NCI-H345 (cell line): ENCODE measurements at regions not wholly inside any gene's neighbourhood (a gene's known extent, or its start where the extent isn't known, plus 50 kb on each side); places are given as distances from the start of the nearest gene placed in this dataset.
"Not testable (repeated sequence)": the region's sequence is repeated elsewhere in the genome, so short reads cannot be mapped to it uniquely, and the experiment has no call there.

Experiments used
- DNase-seq: peaks from one replicate; lab custom pipeline; 2025; lab: John Stamatoyannopoulos, UW

DNA sequence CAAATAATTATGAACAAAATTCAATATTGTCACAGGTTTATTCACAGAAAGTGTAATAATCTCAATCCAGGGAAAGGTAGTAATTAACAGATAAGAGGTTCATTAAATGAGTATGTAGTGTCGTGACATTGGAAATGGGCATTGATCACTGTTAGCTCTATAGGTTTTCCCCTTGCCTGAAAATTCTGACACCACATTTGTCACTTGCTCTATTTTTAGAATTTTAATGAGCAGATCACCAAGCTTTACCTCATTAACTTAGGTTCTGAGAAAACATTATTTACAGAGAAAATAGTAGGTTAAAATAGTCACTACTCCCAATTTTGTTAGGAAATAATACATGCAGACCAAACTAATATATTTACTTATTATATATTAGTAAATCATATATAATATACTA, 344.0 kb downstream of the DSC3 start:
- no peak for DNase-seq

DNA sequence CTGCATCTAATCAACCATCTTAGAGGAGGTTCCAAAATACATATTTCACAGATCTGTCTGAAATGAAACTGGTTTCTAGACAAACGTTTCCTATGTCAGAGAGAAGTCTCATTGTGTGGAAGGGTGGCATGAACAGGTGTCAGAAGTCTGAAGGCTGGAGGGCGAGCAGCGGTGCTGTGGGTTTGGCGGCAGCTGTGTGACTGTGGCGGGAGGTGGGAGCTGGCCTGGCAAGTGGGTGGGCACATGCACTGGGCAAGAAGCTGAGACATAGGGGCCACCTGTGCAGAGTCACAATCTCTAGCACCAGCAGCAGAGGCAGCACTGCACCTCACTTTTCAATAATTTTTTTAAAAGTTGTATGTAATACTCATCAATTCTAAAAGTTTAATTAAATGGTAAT, 346.3 kb downstream of the DSC3 start:
- DNase-seq, result no peak

DNA sequence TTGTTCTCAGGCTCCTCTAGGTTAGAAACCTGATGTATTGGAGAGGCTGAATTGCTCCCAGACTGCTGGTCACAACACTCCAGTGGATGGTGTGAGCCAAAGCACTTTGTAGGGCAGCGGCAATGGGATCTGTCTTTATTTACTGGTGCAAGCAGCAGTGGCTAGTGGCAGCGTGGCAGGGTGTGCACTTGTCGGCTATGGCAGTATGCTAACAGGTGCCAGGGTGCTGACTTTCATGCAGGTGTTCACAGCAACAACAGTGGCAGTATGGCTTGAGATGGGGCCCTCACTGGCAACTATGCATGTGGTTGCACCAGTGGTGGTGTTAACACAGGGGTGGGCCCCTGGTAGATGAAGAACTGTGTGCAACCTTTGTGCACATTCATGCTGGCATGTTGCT, 347.8 kb downstream of the DSC3 start:
- no peak for DNase-seq

DNA sequence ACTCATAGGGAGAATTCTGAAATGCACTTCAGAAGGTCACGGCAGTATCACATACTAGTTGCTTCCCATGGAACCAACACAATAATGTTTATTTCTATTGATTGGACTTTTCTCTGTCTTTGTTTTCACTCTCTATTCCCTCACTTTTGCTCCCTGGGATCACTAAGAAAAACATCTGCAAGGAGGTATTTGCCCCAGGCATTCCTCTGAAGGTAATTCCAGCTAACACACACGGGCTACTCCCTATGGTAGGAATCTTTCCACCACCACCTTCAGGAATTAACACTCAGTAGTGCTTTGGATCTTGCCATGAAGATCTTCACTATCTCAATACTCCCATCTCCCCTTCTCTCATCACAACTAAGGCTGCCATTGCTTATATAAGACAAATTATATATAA, 353.3 kb downstream of the DSC3 start:
- DNase-seq, result no peak

DNA sequence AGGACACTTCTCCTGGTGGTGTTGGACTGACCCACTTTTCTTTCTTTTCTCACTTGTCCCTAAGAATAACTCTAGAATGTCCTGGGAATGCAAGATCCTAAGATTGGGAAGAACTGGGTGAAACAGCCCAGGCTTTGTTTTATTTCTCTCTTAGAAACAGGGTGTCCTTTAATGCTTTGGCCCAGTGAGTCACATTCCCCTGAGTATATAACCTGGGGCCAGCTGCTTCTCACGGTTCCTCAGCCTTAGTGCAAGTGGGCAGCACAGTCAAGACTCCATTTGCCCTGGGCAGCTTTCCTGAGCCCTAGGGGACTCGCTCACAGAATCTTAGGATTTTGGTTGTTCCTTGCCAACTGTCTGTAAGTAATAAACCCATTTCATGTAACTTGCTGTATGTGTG, 355.0 kb downstream of the DSC3 start:
- DNase-seq, result no peak

DNA sequence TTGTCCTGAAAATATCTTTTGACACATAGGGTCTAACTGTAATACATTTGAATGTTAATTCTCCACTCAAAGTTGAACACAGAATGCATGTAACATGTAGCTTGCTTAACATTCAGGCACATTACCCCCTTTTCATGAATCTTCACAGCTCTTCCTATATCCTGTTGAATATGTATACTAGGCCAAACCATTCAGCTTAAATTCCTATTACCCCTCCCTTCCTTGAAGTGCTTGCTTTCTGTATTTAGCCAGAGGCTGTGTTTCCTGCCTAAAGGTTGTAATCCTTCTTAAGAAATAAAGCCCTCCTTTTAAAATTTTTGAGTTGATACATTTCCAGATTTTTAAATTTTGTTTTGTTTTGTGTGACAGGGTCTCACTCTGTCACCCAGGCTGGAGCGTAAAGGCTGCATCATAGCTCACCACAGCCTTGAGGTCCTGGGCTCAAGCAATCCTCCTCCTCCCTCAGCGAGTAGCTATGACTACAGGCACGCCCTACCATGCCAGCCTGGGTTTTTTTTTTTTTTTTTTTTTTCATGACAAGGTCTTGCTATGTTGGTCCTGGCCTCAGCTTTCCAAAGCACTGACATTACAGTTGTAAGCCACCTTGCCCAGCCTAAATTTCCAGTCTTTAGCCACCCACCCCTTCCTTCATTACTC, 357.6 kb downstream of the DSC3 start:
- no peak for DNase-seq

DNA sequence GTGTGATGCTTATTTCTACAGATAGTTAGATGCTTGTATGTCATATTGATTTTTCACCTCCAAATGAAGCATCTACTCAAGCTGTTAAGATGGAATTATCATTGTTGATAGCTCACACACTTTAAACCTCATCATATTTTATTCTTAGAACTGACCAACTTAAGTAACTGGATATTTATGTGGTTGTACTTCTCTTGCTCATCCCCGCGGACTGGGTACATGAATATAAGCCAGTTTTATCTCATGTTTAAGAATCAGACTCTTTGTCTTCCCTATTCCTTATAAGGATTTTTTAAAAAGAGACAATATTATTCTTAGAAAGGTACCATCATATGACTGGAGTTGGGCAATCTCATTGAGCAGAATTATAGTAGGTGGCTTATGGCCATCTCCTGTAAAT, 358.7 kb downstream of the DSC3 start:
- DNase-seq, result no peak

DNA sequence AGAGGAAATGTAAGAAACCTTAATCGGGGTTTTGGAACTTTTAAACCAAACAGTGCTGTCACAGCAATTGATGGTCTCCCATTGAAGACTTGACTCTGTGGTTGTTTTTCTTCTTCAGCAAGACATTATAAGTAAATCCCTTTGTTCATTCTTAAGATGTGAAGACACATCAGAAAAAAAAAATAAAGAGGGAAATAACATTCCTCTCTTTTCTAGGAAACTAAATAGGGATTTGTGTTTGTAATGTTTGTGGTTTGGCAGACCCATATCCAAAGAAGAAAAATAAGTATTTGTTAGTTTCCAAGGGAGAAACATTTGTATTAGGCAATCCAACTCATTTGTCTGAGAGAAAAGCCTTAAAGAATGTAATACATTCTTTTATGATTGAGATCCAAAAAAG, 359.9 kb downstream of the DSC3 start:
- no peak for DNase-seq

DNA sequence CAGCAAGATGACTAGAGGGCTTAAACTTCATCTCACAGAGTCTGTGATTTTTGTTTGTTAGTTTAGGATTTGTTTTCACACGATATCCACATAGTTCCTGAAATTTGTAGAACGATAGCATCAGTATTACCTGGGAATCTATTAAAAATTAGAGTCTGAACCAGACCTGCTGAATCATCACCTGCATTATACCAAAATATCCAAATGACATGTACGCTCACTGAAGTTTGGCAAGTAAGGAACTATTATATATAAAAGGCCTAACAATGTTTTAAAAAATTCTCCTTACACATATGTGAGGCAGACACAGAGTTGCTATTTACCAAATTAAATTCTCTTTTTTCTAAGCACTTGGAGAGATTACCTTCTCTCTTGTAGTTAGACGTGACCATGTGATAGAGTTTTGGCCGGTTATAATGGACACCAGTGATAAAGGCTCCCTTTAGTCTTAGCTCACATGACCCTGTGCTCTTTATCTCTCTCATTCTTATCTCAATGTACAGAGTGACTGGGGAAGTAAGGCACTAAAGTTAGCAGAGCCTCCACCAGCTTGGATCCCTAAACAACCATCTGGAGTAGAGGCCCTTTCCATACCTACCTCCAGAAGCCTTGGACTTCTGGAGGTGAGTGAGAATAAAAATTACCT, 363.1 kb downstream of the DSC3 start:
- DNase-seq, result no peak

DNA sequence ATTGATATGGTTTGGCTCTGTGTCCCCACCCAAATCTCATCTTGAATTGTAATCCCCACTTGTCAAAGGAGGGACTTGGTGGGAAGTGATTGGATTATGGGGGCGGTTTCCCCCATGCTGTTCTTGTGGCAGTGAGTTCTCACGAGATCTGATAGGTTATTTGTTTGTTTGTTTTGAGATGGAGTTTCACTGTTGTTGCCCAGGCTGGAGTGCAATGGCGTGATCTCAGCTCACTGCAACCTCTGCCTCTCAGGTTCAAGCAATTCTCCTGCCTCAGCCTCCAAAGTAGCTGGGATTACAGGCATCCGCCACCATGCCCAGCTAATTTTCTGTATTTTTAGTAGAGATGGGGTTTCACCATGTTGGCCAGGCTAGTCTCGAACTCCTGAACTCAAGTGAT, 364.7 kb downstream of the DSC3 start:
- not testable (repeated sequence) for DNase-seq

DNA sequence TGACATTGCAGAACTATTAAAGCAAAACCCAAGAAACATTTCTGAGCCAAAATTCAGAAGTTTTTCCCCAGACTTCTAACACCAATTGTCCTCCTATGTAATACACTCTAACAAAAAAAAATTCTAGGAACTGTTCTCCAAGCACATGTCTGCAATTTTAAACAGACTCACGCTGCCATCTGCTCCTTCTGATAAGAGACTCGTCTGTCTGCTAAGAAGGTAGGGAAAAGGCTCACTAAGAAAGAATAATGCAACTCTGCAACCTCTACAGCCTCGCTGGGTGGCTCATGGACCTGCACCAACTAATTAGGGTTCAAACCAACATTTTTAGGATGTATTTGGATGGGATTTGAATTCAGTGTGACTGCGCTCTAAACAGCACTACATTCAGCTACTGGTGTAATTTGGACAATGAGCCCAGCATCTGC, 366.5 kb downstream of the DSC3 start:
- no peak for DNase-seq

DNA sequence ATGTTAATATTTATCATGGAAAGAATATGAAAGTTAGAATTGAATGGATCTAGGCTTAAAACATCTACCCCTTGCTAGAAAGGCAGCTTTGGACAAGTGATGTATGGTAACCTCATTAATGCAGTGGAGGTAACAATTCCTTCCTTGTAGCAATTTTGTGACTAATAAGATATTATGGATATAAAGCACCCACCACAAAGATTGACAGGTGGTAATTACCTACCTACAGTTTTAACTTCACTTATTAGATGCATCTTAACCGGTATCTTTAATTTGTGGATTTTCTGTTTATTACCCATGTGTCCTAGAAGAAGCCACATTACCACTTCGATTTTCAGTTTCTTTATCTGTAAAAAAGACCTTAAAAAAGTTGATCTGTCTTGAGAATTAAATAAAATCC, 367.0 kb downstream of the DSC3 start:
- DNase-seq, result no peak

DNA sequence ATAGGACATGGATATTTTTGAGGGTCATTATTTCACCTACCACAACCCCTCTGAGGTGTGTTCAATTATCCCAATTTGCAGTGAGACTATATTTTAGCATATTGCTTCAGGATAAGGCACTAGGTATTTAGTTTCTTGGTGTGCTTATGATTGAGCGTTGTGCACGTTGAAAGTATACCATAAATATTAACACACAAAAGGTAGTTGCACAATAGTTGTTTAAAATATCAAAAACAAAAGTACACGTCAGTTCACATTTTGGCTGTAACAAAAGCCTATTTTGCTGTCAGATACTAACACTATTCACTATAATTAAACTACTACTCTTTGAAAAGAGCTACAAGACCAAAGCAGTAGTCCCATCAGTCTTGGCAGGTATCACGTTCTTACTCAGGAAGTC, 367.5 kb downstream of the DSC3 start:
- no peak for DNase-seq

DNA sequence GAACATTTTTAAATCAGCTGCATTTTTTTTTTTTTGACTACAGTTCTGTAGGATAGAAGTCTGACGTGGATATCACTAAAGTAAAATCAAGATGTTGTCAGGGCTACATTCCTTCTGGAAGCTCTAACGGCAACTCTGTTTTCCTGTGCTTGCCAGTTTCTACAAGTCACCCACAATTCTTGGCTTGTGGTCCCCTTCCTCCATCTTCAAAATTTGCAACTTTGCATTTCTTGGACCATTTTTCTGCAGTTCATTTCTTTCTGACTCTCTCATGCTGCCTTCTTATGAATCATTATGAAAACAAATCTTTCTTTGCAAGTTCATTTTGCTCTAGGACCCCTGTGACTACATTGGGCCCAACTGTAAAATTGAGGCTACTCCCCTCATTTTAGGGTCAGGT, 367.9 kb downstream of the DSC3 start:
- no peak for DNase-seq

DNA sequence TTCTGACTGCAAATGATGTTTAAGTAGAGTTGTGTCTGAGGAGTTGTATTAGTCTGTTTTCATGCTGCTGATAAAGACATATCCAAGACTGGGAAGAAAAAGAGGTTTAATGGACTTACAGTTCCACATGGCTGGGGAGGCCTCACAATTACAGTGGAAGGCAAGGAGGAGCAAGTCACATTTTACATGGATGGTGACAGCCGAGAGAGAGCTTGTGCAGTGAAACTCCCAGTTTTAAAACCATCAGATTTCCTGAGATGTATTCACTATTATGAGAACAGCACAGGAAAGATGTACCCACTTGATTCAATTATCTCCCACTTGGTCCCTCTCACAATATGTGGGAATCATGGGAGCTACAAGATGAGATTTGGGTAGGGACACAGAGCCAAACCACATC, 370.1 kb downstream of the DSC3 start:
- not testable (repeated sequence) for DNase-seq

DNA sequence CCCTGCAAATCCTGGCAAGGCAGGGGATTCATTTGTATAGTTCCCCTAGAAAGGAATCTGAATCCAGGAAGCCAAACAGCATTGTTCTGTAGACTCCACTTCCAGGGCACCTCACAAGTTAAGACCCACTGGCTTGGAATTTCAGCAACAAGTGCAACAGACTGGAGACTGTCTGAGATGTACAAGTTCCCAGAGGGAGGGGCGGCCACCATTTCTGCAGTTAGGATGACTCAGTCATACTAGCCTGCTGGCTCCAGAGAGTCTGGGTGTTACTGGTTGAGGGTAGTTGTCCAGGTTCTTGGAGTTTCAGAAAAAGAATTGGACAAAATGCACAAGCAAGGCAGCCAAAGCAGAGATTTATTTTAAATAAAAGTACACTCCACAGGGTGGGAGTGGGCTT, 384.2 kb downstream of the DSC3 start:
- no peak for DNase-seq

DNA sequence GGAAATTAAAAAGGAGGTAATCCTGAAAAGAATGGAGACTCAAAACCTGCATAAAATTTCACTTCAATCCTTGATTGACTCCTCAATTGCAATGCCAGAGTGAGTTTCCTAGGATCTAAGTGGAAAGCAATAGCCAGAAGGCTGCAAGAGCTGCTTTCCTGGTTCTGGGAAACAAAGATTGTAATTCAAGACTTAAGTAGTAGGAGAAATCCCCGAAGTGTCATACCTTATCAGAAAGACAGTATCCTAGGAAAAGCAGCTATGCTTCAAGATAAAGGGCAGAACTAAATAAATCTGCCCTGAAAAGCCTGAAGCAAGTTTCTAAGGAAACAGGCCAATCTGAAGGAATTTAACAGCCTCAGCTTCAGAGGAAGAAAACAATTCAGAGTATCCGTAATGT, 390.2 kb downstream of the DSC3 start:
- no peak for DNase-seq

DNA sequence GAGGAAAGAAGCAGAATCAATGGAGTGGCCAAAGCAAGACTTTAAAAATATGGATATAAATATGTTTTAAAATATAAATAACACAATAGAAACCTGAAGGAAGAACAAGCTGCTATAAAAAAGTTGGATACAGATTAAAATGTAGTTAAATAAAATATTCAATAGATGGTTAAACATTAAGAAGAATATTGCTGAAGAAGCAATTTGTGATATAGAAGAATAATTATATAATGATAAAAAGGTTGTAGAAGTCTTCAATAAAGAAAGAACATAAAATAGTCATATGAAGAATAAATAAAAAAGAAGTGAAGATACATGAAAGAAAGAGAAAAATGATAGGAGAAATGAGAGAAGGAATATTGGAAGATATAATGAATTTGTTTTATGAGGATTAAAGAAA, 392.0 kb downstream of the DSC3 start:
- DNase-seq, result no peak

DNA sequence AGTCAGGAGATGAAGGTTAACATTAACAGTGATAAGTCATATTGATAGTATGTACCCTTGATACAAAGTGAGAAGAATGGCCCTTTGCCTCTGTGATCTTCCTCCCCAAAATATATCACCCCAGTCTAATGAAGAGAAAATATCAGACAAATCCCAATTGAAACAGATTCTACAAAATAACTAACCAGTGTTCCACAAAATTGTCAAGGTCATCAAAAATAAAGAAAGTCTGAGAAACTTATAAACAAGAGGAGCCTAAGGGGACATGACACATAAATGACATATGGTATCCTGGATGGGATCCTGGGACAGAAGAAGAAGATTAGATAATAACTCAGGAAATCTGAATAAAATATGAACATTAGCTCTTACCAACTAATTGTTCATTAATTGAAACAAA, 398.4 kb downstream of the DSC3 start:
- DNase-seq, result no peak

DNA sequence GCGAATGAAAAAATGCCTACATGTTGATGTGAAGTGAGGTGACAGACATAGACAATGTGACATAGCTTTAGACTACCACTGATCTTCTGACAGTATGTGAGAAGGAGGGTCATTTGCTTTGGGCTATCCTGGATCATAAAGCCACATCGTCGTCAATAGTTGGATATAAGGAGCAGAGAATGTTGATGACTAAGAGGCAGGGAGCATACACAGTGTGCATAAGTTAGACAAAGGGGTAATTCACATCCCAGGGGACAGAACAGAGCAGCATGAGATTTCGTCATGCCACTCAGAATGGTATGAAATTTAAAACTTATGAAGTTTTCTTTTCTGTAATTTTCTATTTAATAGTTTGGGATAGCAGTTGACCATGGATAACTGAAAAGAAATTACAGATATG, 403.2 kb downstream of the DSC3 start:
- DNase-seq, result no peak

DNA sequence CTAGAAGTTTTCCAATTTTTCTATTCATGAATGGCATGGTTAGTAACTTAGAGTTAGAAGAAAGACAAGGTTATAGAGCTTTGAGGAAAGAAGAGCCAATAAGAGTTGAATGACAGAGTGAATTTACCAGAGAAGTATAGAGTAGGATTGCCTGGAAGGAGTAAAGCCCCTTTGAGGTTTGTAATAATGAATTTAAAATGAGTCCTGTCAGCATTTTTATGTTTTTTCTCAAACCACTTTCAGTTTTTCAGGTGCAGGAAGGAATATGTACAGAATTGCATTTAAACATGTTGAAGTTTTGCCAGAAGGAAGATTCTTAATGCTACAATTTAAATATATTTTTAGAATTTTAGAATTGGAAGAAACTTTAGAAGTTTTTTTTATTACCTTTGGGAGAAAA, 408.3 kb downstream of the DSC3 start:
- no peak for DNase-seq

DNA sequence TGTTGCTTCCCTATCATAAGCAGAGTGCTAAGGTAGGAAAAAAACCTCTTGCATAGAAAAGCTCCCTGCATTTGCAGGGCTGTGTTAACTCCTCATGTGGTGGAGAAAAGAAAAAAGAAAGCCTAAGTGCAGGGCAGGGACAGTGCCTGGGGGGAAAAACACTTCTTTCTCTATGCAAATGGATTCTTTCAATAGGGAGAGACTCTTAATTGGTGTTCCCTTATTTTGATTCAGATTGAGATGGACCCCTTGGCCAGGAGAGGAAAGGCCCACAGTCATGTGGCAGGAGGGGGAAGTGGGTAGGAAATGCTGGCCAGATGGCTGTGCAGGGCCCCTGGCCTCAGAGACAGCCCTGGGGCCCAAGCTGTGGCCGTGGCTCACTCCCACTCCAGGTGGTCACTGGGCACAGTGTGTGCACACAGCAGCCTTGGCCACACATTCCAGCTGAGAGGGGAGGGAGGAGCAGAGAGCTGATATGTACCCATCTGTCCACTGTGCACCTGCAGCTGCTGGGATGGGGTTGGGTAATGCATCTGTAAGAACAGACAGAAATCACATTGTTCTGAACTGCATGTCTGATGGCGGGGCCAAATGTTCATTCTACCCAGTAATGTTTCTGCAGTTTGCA, 410.4 kb downstream of the DSC3 start:
- no peak for DNase-seq

DNA sequence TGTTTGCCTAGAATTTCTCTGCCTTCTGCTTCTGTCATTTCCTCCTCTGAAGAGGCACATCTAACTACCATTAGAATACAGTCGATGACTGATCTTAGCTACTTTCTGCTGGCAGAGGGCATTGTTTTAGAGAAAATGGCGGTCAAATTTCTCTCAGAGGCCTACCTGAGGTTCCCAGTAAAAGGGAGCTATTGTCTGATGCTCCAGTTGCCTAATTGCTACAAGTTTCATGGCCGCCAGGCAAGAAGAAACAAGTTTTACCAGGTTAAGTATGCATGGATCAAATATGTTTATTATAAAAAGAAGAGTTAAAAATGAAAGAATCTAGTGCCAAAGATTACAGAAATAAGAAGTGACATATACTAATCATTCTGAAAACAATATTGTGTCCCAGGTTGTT, 416.6 kb downstream of the DSC3 start:
- DNase-seq, result no peak
